Hepatocyte (in vitro differentiated cells): ENCODE measurements at regions not wholly inside any gene's neighbourhood (a gene's known extent, or its start where the extent isn't known, plus 50 kb on each side); places are given as distances from the start of the nearest gene placed in this dataset.

Experiments
- DNase-seq: peaks from one replicate; pipeline ENCODE4 v3.0.0-alpha.2; 2016; ENCODE audit warnings: low spot score
- H2AFZ ChIP-seq: fragments of 200-600 bp; sonication (generic); 2 replicates; pipeline ENCODE4 v1.6.0; 2016; ENCODE audit warnings: antibody characterized with exemption, mild to moderate bottlenecking
- H3K27ac ChIP-seq: fragments of 200-600 bp; sonication (generic); 2 replicates; pipeline ENCODE4 v1.5.1; 2016; ENCODE audit warnings: mild to moderate bottlenecking
- H3K27me3 ChIP-seq: fragments of 200-600 bp; sonication (generic); 2 replicates; pipeline ENCODE4 v1.6.1; 2016
- H3K36me3 ChIP-seq: fragments of 200-600 bp; sonication (generic); replicated peaks from 2 replicates; pipeline ENCODE4 v1.5.1; 2016; ENCODE audit warnings: low read depth; ENCODE audit not compliant: insufficient read depth
- H3K4me1 ChIP-seq: fragments of 200-600 bp; sonication (generic); 2 replicates; pipeline ENCODE4 v1.5.1; 2016; ENCODE audit warnings: mild to moderate bottlenecking, moderate library complexity; ENCODE audit not compliant: insufficient read depth
- H3K4me2 ChIP-seq: fragments of 200-600 bp; sonication (generic); 2 replicates; pipeline ENCODE4 v1.6.0; 2016
- H3K4me3 ChIP-seq: fragments of 200-600 bp; sonication (generic); 2 replicates; pipeline ENCODE4 v1.5.1; 2016; ENCODE audit warnings: mild to moderate bottlenecking
- H3K79me2 ChIP-seq: fragments of 200-600 bp; sonication (generic); 2 replicates; pipeline ENCODE4 v1.6.0; 2017; ENCODE audit warnings: mild to moderate bottlenecking
- H3K9me2 ChIP-seq: fragments of 200-600 bp; sonication (generic); replicated peaks from 2 replicates; pipeline ENCODE4 v1.6.0; 2017; ENCODE audit warnings: mild to moderate bottlenecking; ENCODE audit not compliant: insufficient read depth
- H3K9me3 ChIP-seq: fragments of 200-600 bp; sonication (generic); 2 replicates; pipeline ENCODE4 v1.5.1; 2016; ENCODE audit warnings: low read depth, mild to moderate bottlenecking
- H4K20me1 ChIP-seq: fragments of 200-600 bp; sonication (generic); 2 replicates; pipeline ENCODE4 v1.6.0; 2016; ENCODE audit warnings: mild to moderate bottlenecking; ENCODE audit not compliant: insufficient read depth, poor library complexity, severe bottlenecking
- EZH2 ChIP-seq: fragments of 200-600 bp; sonication (generic); IDR thresholded peaks from 2 replicates; pipeline ENCODE4 v1.6.1; 2016; ENCODE audit warnings: antibody characterized with exemption, mild to moderate bottlenecking, borderline replicate concordance
- EZH2phosphoT487 ChIP-seq: fragments of 200-600 bp; sonication (generic); IDR thresholded peaks from one replicate; pipeline ENCODE4 v1.6.1; 2018; ENCODE audit warnings: antibody characterized with exemption, mild to moderate bottlenecking, low read depth, moderate library complexity; ENCODE audit not compliant: unreplicated experiment, severe bottlenecking
- WGBS: methylation state at CpG from one replicate; pipeline ENCODE4 v1.1.6; 2016; ENCODE audit warnings: low lambda C conversion rate; ENCODE audit errors: missing lambda C conversion rate; 5-methylcytosine and 5-hydroxymethylcytosine counted together
- TF ChIP-seq, protein P1 (sequence below): fragments of 200-600 bp; sonication (generic); IDR thresholded peaks from 2 replicates; pipeline ENCODE4 v1.5.1; 2016; ENCODE audit warnings: antibody characterized with exemption, mild to moderate bottlenecking; ENCODE audit not compliant: poor library complexity

DNA sequence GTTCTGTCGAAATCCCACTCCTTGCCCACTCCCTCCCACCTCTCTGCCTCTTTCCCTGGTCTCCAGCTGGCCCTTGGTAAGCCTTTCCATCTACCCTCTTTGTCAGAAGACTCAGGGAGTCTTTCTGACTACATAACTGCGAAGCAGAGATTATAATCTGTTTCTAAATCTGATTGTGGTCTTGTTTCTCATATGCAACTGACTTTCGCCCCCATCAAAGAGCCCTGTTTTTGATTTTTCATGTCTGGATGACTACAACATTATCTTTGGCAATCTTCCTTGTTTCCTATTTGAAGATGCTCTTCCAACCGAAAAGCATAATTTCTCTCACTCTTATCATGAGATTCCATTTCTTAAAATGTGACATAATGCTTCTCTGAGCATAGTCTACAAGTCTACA, 218.2 kb upstream of the ADAMTSL1 start:
- Histone ChIP-seq H2AFZ (no peak overlapping the region), H4K20me1 (no peaks in the 10 kb centered on the region), H3K36me3 (no peaks in the 10 kb centered on the region), H3K4me2 (no peak overlapping the region), H3K27ac (peak overlapping the region; percentile 5), H3K4me3 (no peak overlapping the region), H3K9me3 (no peaks in the 10 kb centered on the region), H3K4me1 (peaks cover 8% of the 10 kb centered on the region), H3K27me3 (no peaks in the 10 kb centered on the region), H3K79me2 (no peaks in the 10 kb centered on the region), H3K9me2 (no peaks in the 10 kb centered on the region)
- DNase-seq: no peak
- no peak for TF ChIP-seq EZH2phosphoT487
- 82% methylated on average over 4 of the region's 4 CpGs for WGBS

DNA sequence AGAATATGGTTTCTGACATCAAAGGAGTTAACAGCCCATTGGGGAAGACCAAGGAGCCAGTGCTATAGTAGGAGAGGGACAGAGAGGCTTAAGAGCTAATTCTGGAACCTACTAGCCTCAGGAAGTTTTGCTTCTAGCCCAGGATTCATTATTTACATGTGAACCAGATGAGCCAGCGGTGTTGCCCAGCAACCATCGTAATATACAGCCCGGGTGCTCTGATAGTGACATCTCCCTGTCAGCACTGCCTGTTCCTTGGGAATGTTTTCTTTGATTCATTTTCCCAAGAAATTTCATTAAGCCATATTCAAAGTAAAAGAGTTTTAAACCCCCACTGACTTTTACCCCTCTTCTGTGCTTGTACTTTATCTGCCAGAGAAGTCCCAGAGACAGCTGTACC, 217.4 kb upstream of the ADAMTSL1 start:
- Histone ChIP-seq H3K4me2 (no peak overlapping the region), H3K27ac (no peak overlapping the region), H3K9me3 (no peaks in the 10 kb centered on the region), H3K9me2 (no peaks in the 10 kb centered on the region), H3K36me3 (no peaks in the 10 kb centered on the region), H3K4me1 (peaks cover 17% of the 10 kb centered on the region), H4K20me1 (no peaks in the 10 kb centered on the region), H3K79me2 (no peaks in the 10 kb centered on the region), H3K4me3 (no peak overlapping the region), H3K27me3 (no peaks in the 10 kb centered on the region), H2AFZ (no peak overlapping the region)
- 55% methylated on average over 3 of the region's 3 CpGs for WGBS
- no peak for TF ChIP-seq EZH2
- TF ChIP-seq EZH2phosphoT487: no peak
- TF ChIP-seq, protein P1, sequence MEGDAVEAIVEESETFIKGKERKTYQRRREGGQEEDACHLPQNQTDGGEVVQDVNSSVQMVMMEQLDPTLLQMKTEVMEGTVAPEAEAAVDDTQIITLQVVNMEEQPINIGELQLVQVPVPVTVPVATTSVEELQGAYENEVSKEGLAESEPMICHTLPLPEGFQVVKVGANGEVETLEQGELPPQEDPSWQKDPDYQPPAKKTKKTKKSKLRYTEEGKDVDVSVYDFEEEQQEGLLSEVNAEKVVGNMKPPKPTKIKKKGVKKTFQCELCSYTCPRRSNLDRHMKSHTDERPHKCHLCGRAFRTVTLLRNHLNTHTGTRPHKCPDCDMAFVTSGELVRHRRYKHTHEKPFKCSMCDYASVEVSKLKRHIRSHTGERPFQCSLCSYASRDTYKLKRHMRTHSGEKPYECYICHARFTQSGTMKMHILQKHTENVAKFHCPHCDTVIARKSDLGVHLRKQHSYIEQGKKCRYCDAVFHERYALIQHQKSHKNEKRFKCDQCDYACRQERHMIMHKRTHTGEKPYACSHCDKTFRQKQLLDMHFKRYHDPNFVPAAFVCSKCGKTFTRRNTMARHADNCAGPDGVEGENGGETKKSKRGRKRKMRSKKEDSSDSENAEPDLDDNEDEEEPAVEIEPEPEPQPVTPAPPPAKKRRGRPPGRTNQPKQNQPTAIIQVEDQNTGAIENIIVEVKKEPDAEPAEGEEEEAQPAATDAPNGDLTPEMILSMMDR: no peak
- DNase-seq: peak; percentile 43

DNA sequence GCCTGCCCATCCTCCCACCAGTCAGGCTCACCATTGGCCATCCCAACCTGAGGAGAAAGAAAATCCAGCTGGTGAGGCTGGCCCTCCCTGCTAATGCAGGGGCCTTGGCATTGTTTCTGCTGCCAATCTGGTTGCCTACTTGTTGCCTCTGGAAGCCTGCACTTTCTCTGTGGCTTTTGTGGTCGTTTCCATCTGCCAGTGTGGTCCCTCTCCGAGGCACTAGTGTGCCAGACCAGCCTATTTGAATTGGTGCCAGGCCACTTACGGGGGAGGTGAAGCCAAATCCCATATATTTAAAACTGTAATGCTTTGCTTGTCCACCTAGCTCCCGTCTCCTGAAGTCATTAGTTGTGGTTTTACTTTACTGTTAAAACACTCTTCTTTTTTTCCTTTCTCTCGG, 213.4 kb upstream of the ADAMTSL1 start:
- TF ChIP-seq, protein P1: no peak
- TF ChIP-seq EZH2phosphoT487: no peak
- peak; percentile 24 for DNase-seq
- Histone ChIP-seq H3K4me2 (no peak overlapping the region), H3K27ac (peak overlapping the region; percentile 72), H3K79me2 (no peaks in the 10 kb centered on the region), H2AFZ (no peak overlapping the region), H4K20me1 (no peaks in the 10 kb centered on the region), H3K4me1 (peaks cover 18% of the 10 kb centered on the region), H3K36me3 (no peaks in the 10 kb centered on the region), H3K9me2 (no peaks in the 10 kb centered on the region), H3K4me3 (no peak overlapping the region), H3K9me3 (no peaks in the 10 kb centered on the region), H3K27me3 (no peaks in the 10 kb centered on the region)
- 52% methylated on average over 5 of the region's 5 CpGs for WGBS

DNA sequence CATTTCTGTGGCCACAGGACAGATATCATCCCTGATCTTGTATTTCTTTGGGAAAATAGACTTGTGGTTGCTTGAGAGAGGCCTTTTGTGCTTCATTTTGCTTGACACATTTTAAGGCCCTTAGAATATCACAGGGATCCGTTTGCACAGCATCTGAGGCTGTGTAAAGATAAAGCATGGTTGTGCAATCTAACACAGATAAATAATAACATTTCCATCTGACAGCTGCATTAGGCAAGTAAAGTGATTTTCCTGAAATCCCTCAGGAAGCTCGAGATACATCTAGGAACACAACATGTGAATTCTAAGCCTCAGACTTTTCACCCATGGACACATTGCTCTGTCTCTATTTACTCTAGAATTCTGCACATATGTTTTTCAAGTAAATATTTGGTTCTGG, 212.8 kb upstream of the ADAMTSL1 start:
- Histone ChIP-seq H3K9me3 (no peaks in the 10 kb centered on the region), H3K27me3 (no peaks in the 10 kb centered on the region), H3K4me1 (peaks cover 18% of the 10 kb centered on the region), H3K79me2 (no peaks in the 10 kb centered on the region), H3K4me2 (no peak overlapping the region), H2AFZ (no peak overlapping the region), H4K20me1 (no peaks in the 10 kb centered on the region), H3K27ac (peak overlapping the region; percentile 72), H3K36me3 (no peaks in the 10 kb centered on the region), H3K4me3 (no peak overlapping the region), H3K9me2 (no peaks in the 10 kb centered on the region)
- no peak for TF ChIP-seq EZH2
- TF ChIP-seq, protein P1: no peak
- TF ChIP-seq EZH2phosphoT487: no peak
- 19% methylated on average over 2 of the region's 2 CpGs for WGBS
- peak; percentile 10 for DNase-seq
